ENCODE measurements at regions not wholly inside any gene's neighbourhood (a gene's known extent, or its start where the extent isn't known, plus 50 kb on each side); places are given as distances from the start of the nearest gene placed in this dataset.

DNA sequence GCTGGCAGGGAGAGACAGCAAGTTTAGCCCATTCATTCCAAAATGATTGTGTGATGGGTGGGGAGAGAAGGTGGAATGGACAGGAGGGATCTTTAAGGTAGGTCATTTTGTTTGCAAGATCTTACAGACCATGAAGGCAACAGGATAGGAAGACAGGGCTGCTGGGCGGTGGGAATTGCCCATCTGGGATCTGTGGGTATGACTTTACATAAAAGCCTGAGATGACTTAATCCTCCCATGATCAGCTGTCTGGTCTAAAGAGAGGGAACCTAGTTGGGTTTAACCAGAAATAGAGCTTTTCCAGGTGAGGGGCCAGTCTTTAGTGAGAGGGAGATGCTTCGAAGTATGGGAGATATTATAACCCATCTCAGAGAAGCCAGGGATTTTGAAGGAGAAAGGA is 153.7 kb downstream of the KLF6 start:
- no peak for DNase-seq (ENCODE audit: low read depth, low spot score)

- DNase-seq (ENCODE audit: low read depth, low spot score): no peak
These were observed 158.9 kb downstream of the KLF6 start for GRCh38 chr10:3625959-3626751.

GRCh38 chr10:3624367-3624766 is 160.6 kb downstream of the KLF6 start:
- DNase-seq (ENCODE audit: low read depth, low spot score): no peak

DNA sequence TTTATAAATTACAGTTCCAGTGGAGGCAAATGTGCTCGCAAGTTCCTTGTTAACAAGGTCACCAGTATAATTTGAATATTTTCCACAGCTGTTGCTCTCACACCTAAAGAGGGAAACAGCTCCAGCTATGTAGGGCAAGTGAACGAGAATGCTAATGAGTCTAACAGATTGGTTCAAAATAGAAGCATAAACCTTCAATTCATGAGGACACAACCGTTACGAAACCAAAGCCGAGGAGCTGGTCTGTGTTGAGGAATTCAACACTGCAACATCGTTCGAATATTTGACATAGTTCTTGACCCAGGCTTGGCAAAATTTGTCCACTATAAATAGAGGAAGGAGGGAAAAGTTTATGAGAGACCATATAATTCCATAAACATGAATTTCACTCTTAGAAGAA is 161.3 kb downstream of the KLF6 start:
- DNase-seq (ENCODE audit: low read depth, low spot score): no peak

DNA sequence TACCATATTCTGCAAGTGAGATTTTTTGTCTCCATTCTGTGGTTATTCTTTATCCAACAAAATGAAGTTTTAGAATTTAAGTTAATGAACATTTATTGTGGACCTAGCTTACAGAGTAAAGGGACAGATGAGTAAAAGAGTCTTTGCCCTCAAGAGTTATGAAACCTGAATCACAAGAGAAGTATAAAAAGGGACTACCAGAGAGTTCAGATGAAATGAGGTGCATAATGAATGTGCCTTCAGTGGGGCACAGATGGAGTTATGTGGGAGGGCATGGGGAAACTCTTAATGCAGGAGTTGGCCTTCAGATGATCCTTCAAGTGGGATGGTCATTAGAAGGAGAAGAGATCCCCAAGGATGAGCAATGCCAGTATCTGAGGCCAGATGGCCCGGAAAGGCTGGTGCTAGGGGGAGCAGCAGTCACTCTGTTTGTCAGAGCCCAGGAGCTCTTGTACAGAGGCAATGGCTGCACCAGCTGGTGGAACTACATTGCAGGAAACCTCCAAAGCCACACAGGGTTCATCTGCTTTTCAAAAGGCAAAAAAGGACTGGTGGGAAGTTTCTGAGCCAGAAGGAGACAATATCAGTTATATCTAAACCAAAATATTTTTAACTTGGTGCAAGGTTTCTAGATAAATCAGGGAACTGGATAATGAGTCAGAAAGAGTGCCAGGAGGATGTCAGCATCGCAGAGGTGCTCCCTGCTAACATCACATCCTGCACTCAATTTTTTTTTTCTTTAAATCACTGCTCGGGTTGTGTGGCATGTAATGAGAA is 162.0 kb downstream of the KLF6 start:
- DNase-seq (ENCODE audit: low read depth, low spot score): no peak

GRCh38 chr10:3622427-3622826 is 162.6 kb downstream of the KLF6 start:
- no peak for DNase-seq (ENCODE audit: low read depth, low spot score)

GRCh38 chr10:3620818-3621217 is 164.2 kb downstream of the KLF6 start:
- DNase-seq (ENCODE audit: low read depth, low spot score): no peak

DNA sequence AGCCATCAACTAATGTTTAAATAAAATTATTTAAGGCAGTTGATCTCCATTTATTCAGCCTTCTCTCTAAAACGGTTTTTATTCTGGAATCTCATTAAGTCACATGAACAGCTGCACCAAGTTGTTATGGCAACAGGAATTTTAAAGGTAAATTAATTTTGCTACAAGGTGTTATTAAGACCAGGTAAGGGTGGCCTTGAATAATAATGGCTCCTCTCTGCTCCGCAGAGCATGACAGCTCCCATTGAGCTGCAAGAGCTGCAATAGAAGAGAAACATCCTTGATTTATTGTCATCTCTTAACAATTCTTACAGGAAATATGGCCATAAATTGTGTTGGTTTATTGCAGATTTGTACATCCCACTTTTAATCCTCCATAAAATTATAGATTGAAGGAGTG is 165.8 kb downstream of the KLF6 start:
- no peak for DNase-seq (ENCODE audit: low read depth, low spot score)

- no peak for DNase-seq (ENCODE audit: low read depth, low spot score)
These were observed 168.1 kb downstream of the KLF6 start for GRCh38 chr10:3616880-3617279.

- DNase-seq (ENCODE audit: low read depth, low spot score): no peak
These were observed 171.7 kb downstream of the KLF6 start for GRCh38 chr10:3613318-3613717.

GRCh38 chr10:3612183-3613001 is 172.6 kb downstream of the KLF6 start:
- no peak for DNase-seq (ENCODE audit: low read depth, low spot score)

- DNase-seq (ENCODE audit: low read depth, low spot score): no peak
These were observed 178.7 kb downstream of the KLF6 start for GRCh38 chr10:3606309-3606708.

GRCh38 chr10:3605882-3606281 is 179.1 kb downstream of the KLF6 start:
- DNase-seq (ENCODE audit: low read depth, low spot score): no peak

DNA sequence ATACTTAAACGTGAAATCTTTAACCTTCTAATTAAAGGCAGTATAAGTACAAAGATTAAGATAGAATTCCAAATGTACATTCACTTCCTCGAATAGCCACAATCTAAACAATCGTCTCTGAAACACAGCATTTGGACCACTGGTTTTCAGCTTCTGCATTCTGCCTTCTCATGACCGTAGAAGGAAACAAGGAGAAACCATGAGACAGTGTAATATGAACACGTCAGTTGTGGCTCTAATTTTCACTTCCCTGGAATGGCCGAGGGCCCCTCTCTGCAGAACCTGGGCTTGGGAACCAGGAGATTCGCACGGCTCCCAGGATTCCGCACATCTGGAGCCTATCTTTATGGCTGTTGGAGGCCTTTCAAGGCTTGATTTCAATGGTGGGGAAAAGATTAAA is 189.3 kb downstream of the KLF6 start:
- no peak for DNase-seq (ENCODE audit: low read depth, low spot score)

DNA sequence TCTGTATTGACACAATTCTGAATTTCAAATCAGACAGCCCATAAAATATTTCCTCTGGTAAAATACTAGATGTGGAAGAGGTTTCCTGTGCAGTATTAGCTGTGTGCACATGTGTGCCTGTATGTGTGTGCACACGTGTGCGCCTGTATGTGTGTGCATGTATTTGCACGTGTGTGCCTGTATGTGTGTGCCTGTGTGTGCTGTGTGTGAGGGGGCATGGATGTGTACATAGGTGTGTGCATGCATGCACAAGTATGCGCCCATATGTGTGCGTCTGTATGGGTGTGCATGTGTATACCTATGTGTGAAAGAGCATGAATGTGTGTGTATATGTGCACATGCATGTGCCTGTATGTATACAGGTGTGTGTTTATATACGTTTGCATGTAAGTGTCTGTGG is 191.4 kb downstream of the KLF6 start:
- no peak for DNase-seq (ENCODE audit: low read depth, low spot score)

- no peak for DNase-seq (ENCODE audit: low read depth, low spot score)
These were observed 192.6 kb downstream of the KLF6 start for GRCh38 chr10:3592424-3592823.

- no peak for DNase-seq (ENCODE audit: low read depth, low spot score)
These were observed 196.2 kb downstream of the KLF6 start for GRCh38 chr10:3588816-3589215.

DNA sequence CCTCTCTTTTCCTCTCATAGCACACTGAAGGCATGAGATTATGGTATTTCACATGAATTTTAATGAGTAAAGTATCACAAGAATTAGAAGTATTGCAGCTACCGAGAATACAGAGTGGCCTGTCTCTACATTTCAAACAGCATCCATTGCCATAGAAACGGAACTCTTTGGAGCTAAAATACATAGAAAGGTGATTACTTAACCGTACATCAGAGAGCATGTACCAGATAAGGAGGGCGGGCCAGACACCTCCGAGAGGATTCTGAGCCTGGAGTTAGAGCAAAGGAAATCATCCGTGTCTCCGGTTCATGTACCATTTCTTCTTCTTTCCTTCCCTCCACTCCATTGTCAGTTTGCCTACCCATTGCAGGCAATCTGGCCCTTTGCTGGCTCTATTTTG is 196.7 kb downstream of the KLF6 start:
- DNase-seq (ENCODE audit: low read depth, low spot score): no peak

DNA sequence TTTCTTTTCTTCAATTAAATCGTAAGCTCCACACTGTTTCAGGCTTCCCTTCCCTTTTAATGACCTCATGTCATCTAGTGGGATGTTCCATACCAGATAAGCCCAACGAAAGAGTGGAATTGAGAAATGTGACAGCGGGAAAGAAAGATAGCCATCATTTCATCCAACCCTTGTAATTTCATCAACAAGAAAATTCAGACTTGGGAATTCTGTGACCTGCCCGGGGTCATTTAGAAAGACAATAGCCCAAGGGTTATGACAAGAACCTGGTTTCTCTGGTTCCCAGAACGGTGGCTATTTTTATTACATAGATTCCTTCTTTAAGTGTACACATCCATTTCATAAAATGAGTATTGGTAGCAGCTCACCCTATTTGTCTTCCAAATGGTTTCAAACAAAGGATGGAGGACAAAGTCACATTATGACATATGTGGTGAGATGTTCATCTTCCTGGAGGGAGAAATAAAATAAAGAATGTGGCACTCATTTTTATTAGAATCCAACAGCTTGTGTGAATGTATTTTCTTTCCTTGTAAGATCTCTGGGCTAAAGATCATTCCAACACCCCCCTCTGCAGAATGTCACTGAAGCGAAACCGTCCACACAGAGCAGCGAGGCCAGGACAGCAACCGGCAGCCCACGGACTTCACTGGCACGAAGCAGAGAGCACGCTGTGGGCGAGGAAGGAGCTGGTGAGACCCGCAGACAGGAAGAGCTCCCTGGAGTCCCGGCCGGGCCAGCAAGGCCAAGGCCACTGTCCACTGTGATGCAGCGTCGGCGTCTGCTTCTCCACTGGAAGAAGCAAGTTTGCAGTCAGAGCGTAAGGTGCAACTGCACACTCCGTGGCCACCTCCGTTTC is 199.9 kb downstream of the KLF6 start:
- DNase-seq (ENCODE audit: low read depth, low spot score): no peak

DNA sequence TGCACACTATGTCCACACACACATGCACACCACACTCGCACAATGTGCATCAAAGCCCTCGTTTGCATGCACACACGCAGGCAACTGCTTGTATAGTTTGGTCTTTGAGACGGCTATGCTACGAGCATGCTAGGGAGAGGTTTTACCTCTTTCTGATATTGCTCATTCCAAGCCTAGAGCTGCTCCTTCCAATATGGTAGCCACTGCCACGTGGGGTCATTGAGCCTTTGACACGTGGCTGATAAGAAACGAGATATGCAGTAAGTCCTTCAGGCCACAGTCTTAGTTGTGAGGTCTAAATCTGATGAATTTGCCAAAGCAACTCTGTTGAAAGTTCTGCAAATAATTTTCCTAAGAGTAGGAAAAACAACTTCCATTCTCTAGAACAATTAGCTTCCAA is 204.4 kb downstream of the KLF6 start:
- no peak for DNase-seq (ENCODE audit: low read depth, low spot score)

- no peak for DNase-seq (ENCODE audit: low read depth, low spot score)
These were observed 205.2 kb downstream of the KLF6 start for GRCh38 chr10:3579845-3580244.

Data from pulmonary artery endothelial cell (primary cell).